ENCODE measurements at regions not wholly inside any gene's neighbourhood (a gene's known extent, or its start where the extent isn't known, plus 50 kb on each side); places are given as distances from the start of the nearest gene placed in this dataset.

DNA sequence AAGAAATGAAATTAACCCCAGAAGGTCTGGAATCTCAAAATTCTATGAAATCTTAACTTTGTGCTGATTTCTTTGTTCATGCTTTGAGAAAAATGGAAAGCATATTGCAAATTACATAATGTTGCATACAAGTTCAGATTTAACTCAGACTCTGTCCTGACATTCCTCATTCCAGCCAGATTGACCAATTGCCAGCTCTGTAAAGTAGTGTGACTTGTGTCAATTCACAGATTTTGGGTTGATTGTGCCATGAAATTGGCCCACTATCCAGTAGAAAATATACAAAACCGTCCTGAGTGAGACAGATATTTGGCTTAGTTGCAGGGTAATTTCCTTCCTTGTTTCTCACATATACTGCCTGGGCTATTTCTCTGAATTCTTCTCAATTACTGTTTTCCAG, 1312.6 kb downstream of the ROBO1 start:
- H3K27ac ChIP-seq (ENCODE audit: insufficient read depth, low read depth, low read length, poor library complexity, severe bottlenecking) = no peak overlapping the region
- 78 to 100% methylated on average over 1 of the region's 1 CpG for WGBS, 2 experiments

DNA sequence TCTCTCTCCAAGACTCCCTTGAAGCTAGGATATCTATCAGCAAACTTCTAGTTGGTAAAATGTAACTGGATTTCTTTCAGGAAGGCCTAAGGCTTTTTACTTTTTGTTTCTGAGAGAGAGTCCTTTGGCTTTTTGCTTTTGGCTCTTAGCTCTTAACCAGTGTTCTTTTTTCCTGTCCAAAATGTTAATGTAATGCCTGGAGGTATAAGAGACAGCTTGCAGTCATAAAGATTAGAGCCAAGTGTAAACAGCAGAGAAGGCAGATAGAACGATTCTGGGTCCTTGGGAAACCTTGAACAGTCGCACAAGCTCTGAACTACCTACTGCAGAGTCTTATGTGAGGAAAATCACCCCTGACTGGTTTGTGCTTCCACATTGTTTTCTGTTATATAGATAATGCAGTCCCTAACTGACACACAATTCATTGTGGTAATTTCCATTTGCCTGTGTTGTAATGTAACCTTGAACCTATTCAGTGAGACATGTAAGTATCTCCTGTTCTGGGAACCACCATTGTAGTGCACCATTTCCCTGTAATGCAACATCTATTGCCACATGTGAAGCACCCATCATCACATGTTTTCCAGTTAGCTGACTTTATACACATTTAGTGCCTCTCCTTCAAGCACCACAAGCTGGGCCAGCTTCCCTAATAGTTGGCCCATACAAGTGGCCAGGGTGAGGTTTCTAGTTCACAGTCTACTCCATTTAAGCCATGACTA, 1311.9 kb downstream of the ROBO1 start:
- WGBS, 2 experiments = 87 to 93% methylated on average over 2 of the region's 2 CpGs
- Histone ChIP-seq H3K36me3 (ENCODE audit: control insufficient read depth, insufficient read depth, low read length) (no peaks in the 10 kb centered on the region), H3K4me3 (ENCODE audit: insufficient read depth, low read depth, low read length) (no peak overlapping the region), H3K27ac (ENCODE audit: insufficient read depth, low read depth, low read length, poor library complexity, severe bottlenecking) (no peak overlapping the region), H3K4me1 (ENCODE audit: control insufficient read depth, insufficient read depth, low read length) (no peaks in the 10 kb centered on the region), H3K27me3 (ENCODE audit: control insufficient read depth, insufficient read depth, low read length, poor library complexity, severe bottlenecking) (no peaks in the 10 kb centered on the region), H3K9me3 (ENCODE audit: control insufficient read depth, low read length) (no peaks in the 10 kb centered on the region)

More for the DNA sequence above, 1312.6 kb downstream of the ROBO1 start:
- Histone ChIP-seq H3K9me3 (ENCODE audit: control insufficient read depth, low read length) (no peaks in the 10 kb centered on the region), H3K4me3 (ENCODE audit: insufficient read depth, low read depth, low read length) (no peak overlapping the region), H3K4me1 (ENCODE audit: control insufficient read depth, insufficient read depth, low read length) (no peaks in the 10 kb centered on the region), H3K36me3 (ENCODE audit: control insufficient read depth, insufficient read depth, low read length) (no peaks in the 10 kb centered on the region), H3K27me3 (ENCODE audit: control insufficient read depth, insufficient read depth, low read length, poor library complexity, severe bottlenecking) (no peaks in the 10 kb centered on the region)

- WGBS, 2 experiments = 82 to 84% methylated on average over 2 of the region's 2 CpGs
- no peaks in the 10 kb centered on the region for H3K4me1 ChIP-seq (ENCODE audit: control insufficient read depth, insufficient read depth, low read length)
Measured at GRCh38 chr3:78459796-78460195, 1308.0 kb downstream of the ROBO1 start.

DNA sequence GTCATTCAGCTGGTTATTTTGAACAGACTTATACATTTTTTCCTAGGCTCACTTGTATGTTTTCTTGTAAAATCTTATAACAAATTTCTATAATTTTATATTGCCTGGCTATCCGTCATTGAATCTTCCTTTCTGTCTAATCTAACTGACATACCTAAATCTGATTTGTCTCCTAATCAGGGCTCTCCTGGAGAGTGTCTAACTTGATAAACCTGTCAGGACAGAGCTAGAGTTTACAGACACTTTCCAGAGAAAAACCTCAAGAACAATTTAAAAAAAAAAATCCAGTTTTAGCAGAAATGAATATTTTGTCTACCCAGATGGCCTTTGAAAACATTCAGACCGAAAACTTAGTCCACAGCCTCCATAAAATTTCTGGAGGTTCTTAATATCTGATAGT, 1305.8 kb downstream of the ROBO1 start:
- H3K36me3 ChIP-seq (ENCODE audit: control insufficient read depth, insufficient read depth, low read length) = no peaks in the 10 kb centered on the region
- 52 to 73% methylated on average over 1 to 2 of the region's 2 CpGs for WGBS, 2 experiments
- no peak overlapping the region for H3K4me3 ChIP-seq (ENCODE audit: insufficient read depth, low read depth, low read length)
- H3K27me3 ChIP-seq (ENCODE audit: control insufficient read depth, insufficient read depth, low read length, poor library complexity, severe bottlenecking) = no peaks in the 10 kb centered on the region
- H3K27ac ChIP-seq (ENCODE audit: insufficient read depth, low read depth, low read length, poor library complexity, severe bottlenecking) = no peak overlapping the region
- H3K4me1 ChIP-seq (ENCODE audit: control insufficient read depth, insufficient read depth, low read length) = no peaks in the 10 kb centered on the region
- no peaks in the 10 kb centered on the region for H3K9me3 ChIP-seq (ENCODE audit: control insufficient read depth, low read length)

More at GRCh38 chr3:78459796-78460195, 1308.0 kb downstream of the ROBO1 start:
- Histone ChIP-seq H3K27me3 (ENCODE audit: control insufficient read depth, insufficient read depth, low read length, poor library complexity, severe bottlenecking) (no peaks in the 10 kb centered on the region), H3K9me3 (ENCODE audit: control insufficient read depth, low read length) (no peaks in the 10 kb centered on the region), H3K27ac (ENCODE audit: insufficient read depth, low read depth, low read length, poor library complexity, severe bottlenecking) (no peak overlapping the region), H3K4me3 (ENCODE audit: insufficient read depth, low read depth, low read length) (no peak overlapping the region), H3K36me3 (ENCODE audit: control insufficient read depth, insufficient read depth, low read length) (no peaks in the 10 kb centered on the region)

DNA sequence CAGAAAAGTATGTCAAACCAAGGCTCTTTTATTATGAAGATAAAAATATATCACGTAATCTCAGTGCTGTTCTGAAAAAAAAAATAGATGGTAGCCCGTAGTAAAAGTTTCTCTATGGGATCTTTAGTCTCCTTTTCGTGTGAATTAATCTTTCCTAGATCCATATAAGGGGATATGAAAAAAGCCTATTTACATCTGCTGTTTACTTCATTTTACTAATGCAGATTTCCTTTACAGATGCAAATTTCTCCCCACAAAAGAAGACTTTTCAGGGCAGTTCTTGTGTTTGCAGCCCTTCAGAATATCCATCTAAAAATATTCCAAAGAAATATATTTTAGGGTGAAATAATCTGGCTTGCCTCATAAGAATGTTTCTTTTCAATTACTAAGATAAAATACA, 1291.7 kb downstream of the ROBO1 start:
- Histone ChIP-seq H3K4me3 (ENCODE audit: insufficient read depth, low read depth, low read length) (no peak overlapping the region), H3K4me1 (ENCODE audit: control insufficient read depth, insufficient read depth, low read length) (no peaks in the 10 kb centered on the region), H3K36me3 (ENCODE audit: control insufficient read depth, insufficient read depth, low read length) (no peaks in the 10 kb centered on the region), H3K27ac (ENCODE audit: insufficient read depth, low read depth, low read length, poor library complexity, severe bottlenecking) (no peak overlapping the region), H3K27me3 (ENCODE audit: control insufficient read depth, insufficient read depth, low read length, poor library complexity, severe bottlenecking) (no peaks in the 10 kb centered on the region), H3K9me3 (ENCODE audit: control insufficient read depth, low read length) (no peaks in the 10 kb centered on the region)
- WGBS, 2 experiments = 81% methylated on average over 3 of the region's 3 CpGs; no CpG with 5 or more reads in 1 of the 2 experiments

- H3K36me3 ChIP-seq (ENCODE audit: control insufficient read depth, insufficient read depth, low read length) = no peaks in the 10 kb centered on the region
- 94 to 96% methylated on average over 11 of the region's 11 CpGs for WGBS, 2 experiments
- H3K4me3 ChIP-seq (ENCODE audit: insufficient read depth, low read depth, low read length) = no peak overlapping the region
- no peak overlapping the region for H3K27ac ChIP-seq (ENCODE audit: insufficient read depth, low read depth, low read length, poor library complexity, severe bottlenecking)
- no peaks in the 10 kb centered on the region for H3K9me3 ChIP-seq (ENCODE audit: control insufficient read depth, low read length)
- H3K27me3 ChIP-seq (ENCODE audit: control insufficient read depth, insufficient read depth, low read length, poor library complexity, severe bottlenecking) = no peaks in the 10 kb centered on the region
- H3K4me1 ChIP-seq (ENCODE audit: control insufficient read depth, insufficient read depth, low read length) = no peaks in the 10 kb centered on the region
Measured at GRCh38 chr3:78481050-78481449, 1286.7 kb downstream of the ROBO1 start.

DNA sequence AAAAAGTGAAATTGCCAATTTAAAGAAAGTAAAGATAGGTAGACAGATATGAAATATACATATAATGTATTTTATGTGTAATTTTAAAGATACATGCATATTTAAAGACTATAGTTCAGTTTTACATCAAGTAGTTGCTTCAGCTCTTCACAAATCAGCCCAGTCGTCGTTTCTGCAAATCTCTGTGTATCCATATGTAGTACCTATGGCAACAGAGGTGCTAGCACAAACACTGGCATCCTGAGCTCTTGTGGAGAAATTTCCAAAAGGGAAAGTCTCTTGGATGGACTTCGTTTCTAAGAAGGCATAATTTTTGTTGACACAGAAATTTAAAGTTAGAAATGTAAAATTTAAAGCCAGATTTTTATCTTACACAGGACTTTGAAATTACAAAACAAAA, 1284.7 kb downstream of the ROBO1 start:
- Histone ChIP-seq H3K4me3 (ENCODE audit: insufficient read depth, low read depth, low read length) (no peak overlapping the region), H3K9me3 (ENCODE audit: control insufficient read depth, low read length) (no peaks in the 10 kb centered on the region), H3K27me3 (ENCODE audit: control insufficient read depth, insufficient read depth, low read length, poor library complexity, severe bottlenecking) (no peaks in the 10 kb centered on the region), H3K36me3 (ENCODE audit: control insufficient read depth, insufficient read depth, low read length) (no peaks in the 10 kb centered on the region), H3K4me1 (ENCODE audit: control insufficient read depth, insufficient read depth, low read length) (no peaks in the 10 kb centered on the region), H3K27ac (ENCODE audit: insufficient read depth, low read depth, low read length, poor library complexity, severe bottlenecking) (no peak overlapping the region)
- 84 to 86% methylated on average over 3 of the region's 3 CpGs for WGBS, 2 experiments

GRCh38 chr3:78494851-78495250, 1272.9 kb downstream of the ROBO1 start:
- no peaks in the 10 kb centered on the region for H3K36me3 ChIP-seq (ENCODE audit: control insufficient read depth, insufficient read depth, low read length)
- no peaks in the 10 kb centered on the region for H3K9me3 ChIP-seq (ENCODE audit: control insufficient read depth, low read length)
- no peak overlapping the region for H3K4me3 ChIP-seq (ENCODE audit: insufficient read depth, low read depth, low read length)
- 90 to 95% methylated on average over 3 of the region's 3 CpGs for WGBS, 2 experiments
- no peak overlapping the region for H3K27ac ChIP-seq (ENCODE audit: insufficient read depth, low read depth, low read length, poor library complexity, severe bottlenecking)
- H3K27me3 ChIP-seq (ENCODE audit: control insufficient read depth, insufficient read depth, low read length, poor library complexity, severe bottlenecking) = no peaks in the 10 kb centered on the region
- H3K4me1 ChIP-seq (ENCODE audit: control insufficient read depth, insufficient read depth, low read length) = no peaks in the 10 kb centered on the region

- WGBS, 2 experiments = 86 to 96% methylated on average over 1 of the region's 1 CpG
- Histone ChIP-seq H3K36me3 (ENCODE audit: control insufficient read depth, insufficient read depth, low read length) (no peaks in the 10 kb centered on the region), H3K27ac (ENCODE audit: insufficient read depth, low read depth, low read length, poor library complexity, severe bottlenecking) (no peak overlapping the region), H3K9me3 (ENCODE audit: control insufficient read depth, low read length) (no peaks in the 10 kb centered on the region), H3K4me1 (ENCODE audit: control insufficient read depth, insufficient read depth, low read length) (no peaks in the 10 kb centered on the region), H3K27me3 (ENCODE audit: control insufficient read depth, insufficient read depth, low read length, poor library complexity, severe bottlenecking) (no peaks in the 10 kb centered on the region), H3K4me3 (ENCODE audit: insufficient read depth, low read depth, low read length) (no peak overlapping the region)
Measured at GRCh38 chr3:78495301-78495700, 1272.5 kb downstream of the ROBO1 start.

GRCh38 chr3:78496501-78496900, 1271.3 kb downstream of the ROBO1 start:
- H3K9me3 ChIP-seq (ENCODE audit: control insufficient read depth, low read length) = no peaks in the 10 kb centered on the region
- no peak overlapping the region for H3K4me3 ChIP-seq (ENCODE audit: insufficient read depth, low read depth, low read length)
- no peaks in the 10 kb centered on the region for H3K4me1 ChIP-seq (ENCODE audit: control insufficient read depth, insufficient read depth, low read length)
- H3K27me3 ChIP-seq (ENCODE audit: control insufficient read depth, insufficient read depth, low read length, poor library complexity, severe bottlenecking) = no peaks in the 10 kb centered on the region
- WGBS, 2 experiments = 85 to 98% methylated on average over 5 of the region's 5 CpGs
- no peaks in the 10 kb centered on the region for H3K36me3 ChIP-seq (ENCODE audit: control insufficient read depth, insufficient read depth, low read length)
- no peak overlapping the region for H3K27ac ChIP-seq (ENCODE audit: insufficient read depth, low read depth, low read length, poor library complexity, severe bottlenecking)

All from ectodermal cell (in vitro differentiated cells).